HG02970 (cell line): ENCODE measurements at regions not wholly inside any gene's neighbourhood (a gene's known extent, or its start where the extent isn't known, plus 50 kb on each side); places are given as distances from the start of the nearest gene placed in this dataset.

Experiments
- ATAC-seq: cut with Tn5 transposase; IDR thresholded peaks from one replicate; pipeline ENCODE4 v1.9.1; 2021; ENCODE audit warnings: mild to moderate bottlenecking, moderate library complexity, moderate number of reproducible peaks; ENCODE audit not compliant: unreplicated experiment, low FRiP score

DNA sequence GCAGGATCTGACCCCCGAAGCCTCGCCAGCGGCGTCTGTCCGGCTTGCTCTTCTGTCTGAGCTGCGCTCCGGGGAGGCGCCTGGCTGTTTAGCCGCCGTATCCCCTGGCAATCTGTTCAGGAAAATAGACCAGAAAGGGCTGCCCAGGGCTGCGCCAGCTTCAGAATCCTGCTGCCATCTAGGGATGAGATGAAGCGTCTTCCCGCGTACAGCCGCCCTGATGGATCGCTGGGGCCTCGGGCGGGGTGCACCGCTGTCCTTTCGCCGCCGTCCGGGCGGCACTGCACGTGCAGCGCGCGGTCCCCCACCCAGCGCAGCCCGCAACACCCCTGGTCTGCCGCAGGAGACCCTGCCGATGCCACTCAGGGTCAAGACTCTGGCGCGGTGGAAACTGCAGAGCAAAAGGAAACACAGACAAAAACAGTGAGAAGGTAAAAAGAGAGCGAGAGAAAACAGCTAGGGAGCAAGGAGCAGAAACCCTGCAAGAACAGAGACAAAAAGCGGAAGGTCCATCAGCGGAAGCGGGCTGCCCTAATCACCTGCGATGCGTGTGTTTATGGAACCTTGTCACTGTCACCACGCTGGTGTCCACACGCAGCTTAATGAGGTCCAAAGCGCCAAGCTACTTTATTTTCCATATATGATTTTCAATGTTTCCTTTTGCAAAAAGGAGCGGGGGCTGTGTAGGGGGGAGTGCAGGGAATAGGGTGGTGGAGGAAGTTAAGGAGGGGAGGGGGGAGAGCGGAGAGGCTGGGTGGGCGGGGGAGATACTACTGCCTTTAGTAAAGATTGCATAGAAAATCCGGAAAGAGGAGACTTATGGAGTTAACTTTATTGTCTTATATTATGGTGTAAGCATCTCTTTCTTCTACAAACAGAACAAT lies 2113.3 kb upstream of the PIK3C3 start:
- ATAC-seq = no peak

DNA sequence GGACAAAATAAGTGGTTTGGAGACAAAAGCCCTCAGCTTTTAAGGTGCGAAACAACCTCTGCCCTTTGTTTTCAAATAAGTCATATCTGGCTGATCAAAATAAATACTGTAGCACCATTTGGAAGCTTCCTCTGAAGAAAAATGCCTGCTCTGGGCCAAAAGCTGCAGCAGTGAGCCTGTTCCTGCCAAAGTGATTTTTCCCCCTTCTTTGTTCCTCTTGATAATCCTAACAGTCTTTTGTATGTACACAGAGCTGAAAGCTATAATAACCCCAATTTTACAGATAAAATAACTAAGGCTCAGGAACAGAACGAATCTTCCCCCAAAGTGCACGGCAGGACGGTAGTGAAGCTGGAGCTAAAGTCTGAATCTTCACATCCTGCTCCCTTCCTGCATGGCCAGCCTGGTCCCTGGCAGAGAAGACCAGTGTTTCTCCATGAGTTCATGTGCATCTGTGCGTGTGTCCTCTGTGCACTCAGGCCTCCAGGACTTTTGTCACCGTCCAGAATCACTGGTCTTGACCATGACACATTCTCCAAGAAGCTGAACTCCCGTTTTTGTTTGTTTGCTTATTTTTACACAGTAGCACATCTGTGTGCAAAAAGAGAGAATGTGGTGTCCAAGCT lies 2114.1 kb upstream of the PIK3C3 start:
- ATAC-seq = no peak

DNA sequence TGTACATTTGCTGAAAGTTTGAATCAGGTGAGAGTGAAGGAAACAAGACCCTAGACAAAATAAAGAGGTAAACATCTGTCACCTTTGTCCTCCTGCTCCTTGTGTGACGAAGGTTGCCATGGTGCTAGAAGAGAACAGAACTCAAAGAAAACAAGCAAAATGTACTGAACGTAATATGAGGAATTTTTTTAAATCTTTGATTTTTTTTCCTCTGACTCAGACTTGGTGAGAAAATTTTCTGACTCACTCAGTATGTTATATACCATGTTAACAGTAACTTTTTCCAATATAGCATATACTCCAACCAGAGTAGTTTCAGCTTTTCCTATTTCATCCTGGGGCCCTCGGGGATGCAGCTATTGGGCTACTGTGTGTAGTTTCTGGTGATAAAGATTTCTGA lies 2114.6 kb upstream of the PIK3C3 start:
- no peak for ATAC-seq

DNA sequence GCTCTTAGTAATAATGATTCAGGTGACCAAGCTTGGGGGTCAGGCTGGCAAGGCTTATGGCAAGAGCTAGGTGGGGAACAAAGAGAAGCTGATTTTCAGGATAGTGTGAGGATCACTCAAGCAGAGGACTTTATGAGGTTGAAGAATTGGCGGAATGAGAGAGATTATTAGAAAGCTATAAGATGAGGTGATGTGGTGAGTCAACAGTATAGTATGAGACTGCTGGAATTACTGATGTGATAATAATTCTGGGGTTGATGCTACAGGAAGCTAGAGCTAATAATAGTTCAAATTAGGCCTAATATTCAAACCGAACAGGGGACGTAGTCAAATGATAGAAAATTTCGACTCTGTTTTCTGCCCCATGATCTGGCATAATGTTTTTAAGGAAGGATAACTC lies 2115.3 kb upstream of the PIK3C3 start:
- ATAC-seq = no peak

DNA sequence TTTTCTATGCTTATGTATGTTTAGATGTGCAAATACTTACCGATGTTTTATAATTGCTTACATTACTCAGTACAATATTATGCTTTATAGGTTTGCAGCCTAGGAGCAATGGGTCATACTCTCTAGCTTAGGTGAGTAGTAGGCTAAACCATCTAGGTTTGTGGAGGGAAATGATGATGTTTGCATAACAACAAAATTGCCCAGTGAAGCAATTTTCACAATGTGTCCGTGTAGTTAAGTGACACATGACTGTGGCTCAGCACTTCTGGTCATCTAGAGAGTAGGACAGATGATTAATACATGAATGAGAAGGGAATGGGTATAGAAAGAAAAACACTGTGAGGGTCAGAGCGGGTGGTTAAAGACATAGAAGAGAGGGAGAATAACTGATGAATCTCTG lies 2116.2 kb upstream of the PIK3C3 start:
- no peak for ATAC-seq

DNA sequence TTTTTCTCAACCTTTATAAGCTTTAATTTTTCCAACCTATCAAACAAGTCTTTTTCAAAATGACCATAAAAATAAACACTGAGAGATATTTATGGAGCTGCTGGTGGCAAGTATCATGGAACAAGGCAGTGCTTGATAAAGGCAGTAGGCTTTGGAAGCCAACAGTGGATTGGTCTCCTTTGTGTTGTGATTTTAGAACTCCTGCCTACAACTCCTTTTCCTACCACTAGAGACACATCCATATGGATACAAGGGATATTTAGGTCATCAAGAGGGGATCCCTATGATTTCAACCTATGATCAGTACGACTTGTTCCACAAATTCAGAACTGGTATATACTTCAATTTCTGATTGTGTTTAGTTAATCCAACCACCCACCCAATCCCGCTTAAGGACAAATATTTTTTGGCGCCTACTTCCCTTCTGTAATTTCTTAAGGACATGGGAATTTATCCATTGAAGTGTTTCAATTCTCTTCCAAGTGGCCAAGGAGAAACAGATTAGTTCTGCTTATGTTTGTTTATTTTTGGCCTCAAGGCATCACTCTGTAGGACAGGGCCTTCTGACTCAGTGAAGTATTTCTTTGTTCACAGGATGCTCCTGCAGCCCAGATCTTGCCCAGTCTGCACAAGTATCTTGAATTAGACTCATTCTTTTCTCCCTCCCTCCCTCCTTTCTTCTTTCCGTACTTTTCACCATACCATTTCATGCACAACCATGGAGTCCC lies 2119.6 kb upstream of the PIK3C3 start:
- no peak for ATAC-seq

DNA sequence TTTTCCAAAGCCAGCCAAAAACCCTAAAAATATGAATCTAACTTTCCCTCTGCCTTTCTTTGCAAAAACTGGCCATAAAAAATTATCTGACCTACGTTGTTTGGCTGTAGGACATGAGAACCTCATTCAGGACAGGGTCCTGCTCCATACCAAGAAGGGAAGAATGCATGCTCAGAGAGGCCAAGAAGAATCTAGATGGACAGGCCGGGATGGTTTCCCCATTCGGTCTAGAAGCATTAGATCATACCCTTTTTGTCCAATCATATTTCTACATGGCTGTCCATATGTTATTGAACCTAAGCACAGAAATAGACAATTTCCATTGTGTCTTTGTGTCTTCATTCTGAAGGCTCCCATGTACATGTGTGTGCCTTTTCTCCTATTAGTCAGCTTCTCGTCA lies 2120.4 kb upstream of the PIK3C3 start:
- ATAC-seq = no peak

DNA sequence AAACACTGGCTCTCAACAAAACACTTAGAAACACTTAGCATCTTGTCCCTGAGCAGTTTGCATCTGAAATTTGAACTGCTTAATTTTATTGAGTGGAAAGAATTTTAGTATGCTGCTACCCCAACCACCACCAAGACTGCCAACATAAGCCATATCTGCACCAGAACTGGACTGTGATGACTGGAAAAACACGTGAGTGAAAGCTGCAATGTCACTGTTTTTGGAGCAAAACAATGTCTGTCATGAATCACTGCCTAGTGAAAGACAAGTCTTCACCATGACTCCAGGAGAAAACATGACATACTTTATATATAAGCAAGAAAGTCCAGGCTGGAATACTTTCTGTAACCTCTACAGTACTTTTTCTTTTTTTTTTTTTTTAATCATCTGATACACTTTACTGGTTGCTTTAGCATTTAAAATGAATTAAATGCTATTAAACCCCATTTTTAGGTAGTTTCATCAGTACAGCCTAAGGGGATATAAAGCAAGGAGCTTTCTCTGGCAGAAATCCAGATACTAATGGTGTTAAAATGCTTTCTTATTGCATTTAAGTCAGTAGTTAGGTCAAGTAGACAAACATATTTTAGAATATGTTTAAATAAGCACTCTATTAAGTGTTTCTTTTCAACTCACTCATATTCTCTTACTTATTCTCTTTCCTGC lies 2129.4 kb upstream of the PIK3C3 start:
- ATAC-seq = no peak

DNA sequence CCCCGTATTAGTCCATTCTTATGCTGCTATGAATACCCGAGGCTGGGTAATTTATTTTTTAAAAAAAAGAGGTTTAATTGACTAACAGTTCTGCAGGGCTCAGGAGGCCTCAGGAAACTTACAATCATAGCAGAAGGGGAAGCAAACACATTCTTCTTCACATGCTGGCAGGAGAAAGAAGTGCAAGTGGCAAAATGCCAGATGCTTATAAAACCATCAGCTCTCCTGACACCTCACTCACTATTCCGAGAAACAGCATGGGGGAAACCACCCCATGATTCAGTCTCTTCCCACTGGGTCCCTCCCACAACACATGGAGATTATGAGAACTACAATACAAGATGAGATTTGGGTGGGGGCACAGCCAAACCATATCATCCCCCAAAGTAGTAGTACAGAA lies 2148.5 kb upstream of the PIK3C3 start:
- ATAC-seq = no peak

DNA sequence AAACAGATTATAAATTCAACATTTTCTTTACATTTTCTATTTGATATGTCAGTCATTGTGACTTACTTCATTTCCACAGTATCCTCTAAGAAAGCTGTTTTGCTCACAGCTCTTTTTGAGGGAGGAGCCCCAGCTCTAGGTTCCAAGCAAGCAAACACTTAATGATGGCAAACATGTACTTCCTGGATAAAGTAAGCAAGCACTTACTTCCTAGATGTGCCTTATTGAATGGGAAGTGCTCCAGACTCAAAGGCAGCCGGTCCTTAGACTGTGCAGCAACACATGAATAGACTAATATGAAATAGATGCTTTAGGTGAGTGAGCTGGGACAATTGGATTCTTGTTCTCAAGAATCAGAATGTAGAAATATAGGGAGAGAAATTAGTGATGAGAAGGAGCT lies 2149.8 kb upstream of the PIK3C3 start:
- no peak for ATAC-seq

DNA sequence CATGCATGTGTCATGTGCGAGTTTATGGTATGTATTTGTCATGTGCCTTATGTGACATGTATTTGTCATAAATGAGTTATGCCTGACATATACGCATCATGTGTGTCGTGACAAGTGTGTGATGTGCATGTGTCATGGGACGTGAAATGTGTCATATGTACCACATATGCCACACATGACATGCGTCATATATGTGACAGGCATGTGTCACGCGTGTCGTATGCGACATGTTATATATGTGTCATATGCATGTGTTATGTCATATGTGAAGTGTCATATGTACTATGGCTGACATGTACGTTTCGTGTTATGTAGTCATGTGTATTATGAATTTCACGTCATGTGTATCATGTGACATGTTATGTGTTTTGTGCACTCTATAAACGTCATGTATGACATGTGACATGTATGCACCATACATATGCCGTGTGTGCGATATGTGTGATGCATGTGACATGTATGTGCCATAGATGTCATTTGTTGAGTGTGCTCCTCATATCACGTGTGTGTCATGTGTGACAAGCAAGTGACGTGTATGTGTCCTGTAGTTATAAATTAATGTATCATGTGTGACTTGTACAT lies 2152.3 kb upstream of the PIK3C3 start:
- no peak for ATAC-seq

DNA sequence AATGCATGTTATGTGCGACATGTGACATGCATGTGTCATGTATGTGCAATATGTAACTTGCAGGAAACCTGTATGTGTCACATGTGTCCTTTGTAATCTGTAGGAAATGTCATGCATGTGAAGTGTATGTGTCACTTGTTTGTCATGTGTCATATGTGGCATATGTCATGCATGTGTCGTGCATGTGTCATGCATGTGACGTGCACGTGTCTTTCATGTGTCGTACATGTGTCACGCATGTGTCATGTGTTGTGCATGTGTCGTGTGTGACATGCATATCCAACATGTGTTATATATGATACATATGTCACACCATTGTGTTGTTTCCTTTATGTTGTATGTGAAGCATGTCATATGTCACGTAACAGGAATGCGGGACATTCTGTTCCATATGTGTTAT lies 2153.2 kb upstream of the PIK3C3 start:
- ATAC-seq = no peak

DNA sequence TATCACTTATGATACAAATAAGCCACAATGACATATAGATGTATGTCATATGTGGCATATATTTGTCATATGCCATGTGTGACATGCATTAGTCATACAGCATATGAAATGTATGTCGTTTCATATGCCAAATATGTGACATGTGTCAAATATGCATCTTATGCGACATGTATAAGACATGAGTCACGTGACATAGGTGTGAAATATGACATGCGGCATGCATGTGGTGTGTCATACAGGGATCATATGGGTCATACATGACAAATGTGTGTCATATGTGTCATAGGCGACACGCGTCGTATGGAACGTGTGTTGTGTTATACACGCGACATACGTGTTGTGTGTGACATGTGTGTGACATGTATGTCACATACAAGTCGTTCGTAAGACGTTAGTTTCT lies 2154.0 kb upstream of the PIK3C3 start:
- ATAC-seq = no peak

DNA sequence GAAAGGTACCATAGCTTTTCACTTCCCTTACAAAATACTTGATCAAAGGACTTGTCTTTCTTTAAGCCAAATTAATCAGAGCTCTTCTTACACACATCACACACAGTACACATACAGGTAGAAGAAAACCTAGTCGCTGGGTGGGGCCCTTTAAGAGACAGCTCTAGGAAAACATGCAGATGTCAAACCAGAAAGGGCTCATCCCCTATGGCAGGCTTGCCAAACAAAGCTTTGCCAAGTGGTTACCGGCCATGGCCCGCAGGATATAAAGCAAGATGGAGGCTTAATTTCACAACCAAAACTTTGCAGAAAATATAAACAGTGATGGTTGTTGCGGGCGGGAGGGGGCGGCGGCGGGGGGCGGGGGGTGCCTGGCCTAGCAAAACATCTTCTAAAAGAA lies 2156.0 kb upstream of the PIK3C3 start:
- ATAC-seq = no peak

DNA sequence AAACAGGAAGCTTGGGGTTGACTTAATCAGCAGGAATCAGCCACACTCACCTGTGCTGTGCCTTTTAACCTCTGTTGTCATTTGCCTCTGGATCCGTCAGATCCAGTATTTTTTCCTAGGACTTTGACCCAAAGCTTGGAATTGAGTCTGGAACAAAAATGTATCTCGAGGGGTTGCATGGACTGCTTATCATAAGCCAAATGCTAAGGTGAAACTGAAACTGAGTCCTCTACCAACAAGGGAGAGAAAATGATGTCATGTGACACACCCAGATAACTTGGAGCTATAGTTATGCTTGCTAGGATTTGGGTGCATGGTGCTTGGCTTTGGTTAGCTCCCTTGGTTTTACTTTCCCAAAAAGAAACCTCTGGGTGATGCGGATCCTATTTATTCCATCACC lies 2158.6 kb upstream of the PIK3C3 start:
- no peak for ATAC-seq

DNA sequence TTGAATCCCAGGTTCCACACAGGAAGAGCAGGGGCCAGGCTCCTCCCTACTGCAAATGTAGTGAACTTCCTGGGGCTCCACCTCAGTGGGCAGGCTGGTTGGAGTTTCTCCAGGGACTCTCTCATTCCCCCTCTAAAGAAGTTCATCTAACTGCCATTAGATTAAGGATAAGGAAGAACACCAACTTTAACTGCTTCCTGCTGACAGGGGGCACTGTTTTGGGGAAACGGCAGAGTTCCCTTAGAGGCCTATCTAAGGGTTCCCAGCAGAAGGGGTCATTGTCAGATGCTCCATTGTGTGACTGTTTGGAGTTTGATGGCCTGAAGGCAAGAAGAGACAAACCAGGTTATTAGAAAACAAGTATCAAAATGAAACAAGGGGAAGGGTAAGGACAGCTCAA lies 2159.7 kb upstream of the PIK3C3 start:
- no peak for ATAC-seq

DNA sequence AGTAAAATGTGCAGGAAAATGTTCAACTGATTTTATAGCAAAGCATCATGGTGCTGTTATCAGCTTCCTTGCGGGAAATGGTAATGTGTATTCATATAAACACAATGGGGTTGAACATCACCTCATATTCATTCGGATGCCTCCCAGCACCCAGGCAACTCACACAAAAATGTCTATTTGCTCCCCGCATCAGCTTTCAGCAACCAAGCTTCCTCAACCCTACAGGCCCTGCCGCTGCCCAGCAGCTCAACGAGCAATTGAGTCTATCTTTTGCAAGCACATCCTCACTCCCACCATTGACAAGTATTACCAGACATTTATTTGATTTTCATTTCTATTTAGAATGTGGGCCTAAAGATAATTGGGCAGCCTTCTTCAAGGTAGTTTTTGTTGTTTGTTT lies 2161.4 kb upstream of the PIK3C3 start:
- ATAC-seq = no peak

DNA sequence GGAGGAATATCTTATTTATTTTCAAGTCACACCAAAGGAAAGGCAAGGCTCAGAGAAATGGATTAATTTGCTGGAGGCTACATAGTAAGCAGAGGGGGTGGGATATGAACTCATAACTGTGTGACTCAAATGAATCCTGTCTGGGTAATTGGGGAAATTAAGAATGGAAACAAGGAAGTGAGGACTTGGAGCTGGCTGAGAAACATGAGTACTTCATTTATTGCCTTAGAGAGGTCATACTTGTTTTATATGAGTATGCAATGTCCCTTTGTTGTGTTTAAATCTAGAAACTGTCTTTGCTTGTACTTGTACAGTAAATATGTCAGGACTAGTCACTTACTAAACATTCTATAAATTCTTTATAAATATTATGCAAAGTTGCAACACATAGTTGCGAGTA lies 2166.7 kb upstream of the PIK3C3 start:
- no peak for ATAC-seq

DNA sequence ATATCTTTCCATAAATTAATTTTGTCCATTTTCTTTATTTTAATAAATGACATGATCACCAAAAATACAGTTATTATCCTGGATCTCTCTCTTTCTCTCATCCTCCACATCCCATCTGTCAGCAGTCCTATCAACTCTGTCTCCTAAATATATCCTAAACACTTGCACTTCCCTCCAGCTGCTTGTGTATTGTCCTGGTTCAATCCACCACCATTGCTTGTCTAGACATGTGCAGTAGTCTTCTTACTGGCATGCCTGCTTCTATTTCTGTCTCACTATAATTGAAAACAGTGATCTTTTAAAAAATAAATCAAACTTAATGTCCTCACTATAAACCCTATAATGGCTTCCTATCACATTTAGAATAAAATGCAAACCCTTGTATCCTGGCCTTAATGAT lies 2168.6 kb upstream of the PIK3C3 start:
- no peak for ATAC-seq

DNA sequence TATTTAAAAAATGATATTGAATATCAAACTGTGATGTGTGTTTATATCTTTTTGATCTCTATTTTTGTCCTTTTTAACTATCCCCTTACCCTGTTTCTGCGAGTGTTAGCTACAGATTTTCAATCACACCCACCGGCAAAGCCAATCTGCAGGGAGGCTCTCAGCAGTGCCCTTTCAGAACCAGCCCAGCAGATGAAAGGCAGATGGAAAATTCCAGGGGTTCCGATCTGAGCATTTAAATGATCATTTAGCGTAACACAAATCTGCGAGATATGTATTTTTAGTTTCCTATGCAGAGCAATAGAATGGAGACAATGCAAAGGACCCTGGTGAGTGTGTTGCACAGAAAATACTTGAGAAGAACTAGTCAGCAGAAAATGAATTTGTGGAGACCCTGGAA lies 2170.5 kb upstream of the PIK3C3 start:
- no peak for ATAC-seq

DNA sequence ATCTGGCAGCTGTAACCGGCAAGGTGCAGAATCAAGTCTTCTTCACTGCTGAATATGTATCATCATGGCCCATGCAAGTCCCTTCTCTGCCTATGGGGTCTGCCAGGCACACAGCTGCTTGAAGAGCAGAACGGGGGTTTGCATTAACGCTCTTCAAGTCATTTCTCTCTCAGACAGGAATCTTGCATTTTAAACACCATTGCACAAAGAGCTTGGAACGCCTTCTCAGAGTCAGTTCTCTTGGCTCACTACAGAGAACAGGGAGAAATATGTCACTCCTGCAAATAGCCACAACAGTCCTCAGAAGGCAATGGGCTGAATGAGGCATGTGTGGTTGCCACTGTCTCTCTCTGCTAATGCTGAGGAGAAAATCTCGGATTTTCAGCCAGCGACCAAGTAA lies 2173.5 kb upstream of the PIK3C3 start:
- no peak for ATAC-seq
